GOT3 (cell line): ENCODE measurements at regions not wholly inside any gene's neighbourhood (a gene's known extent, or its start where the extent isn't known, plus 50 kb on each side); places are given as distances from the start of the nearest gene placed in this dataset.

Source experiments
- DNase-seq: peaks from one replicate; lab custom pipeline; 2025; ENCODE audit warnings: mixed read lengths; lab: John Stamatoyannopoulos, UW

DNA sequence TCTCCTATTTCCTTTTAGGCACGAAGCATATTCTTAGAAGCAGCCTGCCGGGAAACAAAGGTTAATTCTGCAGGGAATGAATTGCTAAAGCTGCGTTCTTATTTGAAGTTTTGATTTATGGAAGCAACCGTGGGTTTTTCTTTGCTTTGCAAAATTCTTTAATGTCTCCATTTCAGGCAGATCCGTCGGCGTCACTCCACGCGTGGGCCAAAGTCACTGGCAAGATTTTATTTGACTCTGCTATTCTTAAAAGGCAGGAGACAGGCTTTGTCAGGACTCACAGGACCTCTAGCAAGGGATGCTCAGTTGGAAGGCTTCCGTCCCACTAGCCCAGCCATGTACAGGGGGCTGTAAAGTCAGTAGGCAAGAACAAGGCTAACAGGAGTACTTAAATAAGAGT is 387.3 kb upstream of the XYLT1 start:
- DNase-seq, result no peak

DNA sequence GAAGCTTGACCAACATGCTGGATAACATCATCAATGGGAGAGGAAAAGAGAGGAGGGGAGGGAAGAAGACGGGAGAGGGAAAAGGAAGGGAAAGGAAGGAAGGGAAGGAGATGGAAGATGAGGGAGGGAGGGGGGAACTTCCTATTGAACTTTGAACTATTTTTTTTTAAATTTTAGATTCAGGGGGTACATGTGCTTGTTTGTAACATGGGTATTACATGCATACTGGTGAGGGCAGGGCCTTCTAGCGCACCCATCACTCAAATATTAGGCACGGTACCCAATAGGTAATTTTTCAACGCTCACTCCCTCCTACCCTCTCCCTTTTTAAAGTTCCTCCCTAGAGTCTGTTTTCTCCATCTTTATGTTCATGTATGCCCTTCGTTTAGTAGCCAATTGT is 383.2 kb upstream of the XYLT1 start:
- DNase-seq, result no peak

DNA sequence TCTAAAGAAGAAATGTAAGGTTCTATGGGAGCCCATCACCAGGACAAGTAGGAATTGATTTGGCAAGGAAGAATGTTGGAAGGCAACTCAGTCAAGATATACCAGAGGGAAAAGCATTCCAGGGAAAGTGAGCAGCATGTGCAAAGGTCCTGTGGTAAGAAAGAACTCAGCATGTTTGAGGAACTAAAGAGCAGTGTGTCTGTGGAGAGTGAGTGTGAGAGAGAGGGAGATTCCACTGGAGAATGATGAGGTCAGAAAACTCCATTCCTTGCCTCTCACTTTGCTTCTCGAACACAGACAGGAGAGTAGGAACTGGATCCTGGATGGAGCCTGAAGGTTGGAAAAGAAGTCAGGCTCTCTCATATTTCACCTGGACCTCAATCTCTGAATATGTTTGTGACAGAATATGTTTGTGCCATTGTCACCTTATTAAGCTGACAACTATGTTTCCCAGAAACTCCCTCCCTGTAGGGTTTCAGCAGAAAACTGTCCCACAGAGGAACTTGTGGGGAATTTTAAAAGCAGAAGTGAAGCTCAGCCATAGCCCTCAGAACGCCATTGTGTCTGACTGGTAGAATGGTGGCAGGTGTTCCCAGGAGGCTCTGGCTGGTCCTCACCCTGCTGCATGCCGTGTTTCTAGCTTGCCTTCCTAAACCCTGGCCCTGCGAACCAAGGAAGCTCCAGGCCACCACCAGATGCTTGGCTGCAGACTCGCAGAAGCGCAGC is 382.4 kb upstream of the XYLT1 start:
- DNase-seq, result no peak

DNA sequence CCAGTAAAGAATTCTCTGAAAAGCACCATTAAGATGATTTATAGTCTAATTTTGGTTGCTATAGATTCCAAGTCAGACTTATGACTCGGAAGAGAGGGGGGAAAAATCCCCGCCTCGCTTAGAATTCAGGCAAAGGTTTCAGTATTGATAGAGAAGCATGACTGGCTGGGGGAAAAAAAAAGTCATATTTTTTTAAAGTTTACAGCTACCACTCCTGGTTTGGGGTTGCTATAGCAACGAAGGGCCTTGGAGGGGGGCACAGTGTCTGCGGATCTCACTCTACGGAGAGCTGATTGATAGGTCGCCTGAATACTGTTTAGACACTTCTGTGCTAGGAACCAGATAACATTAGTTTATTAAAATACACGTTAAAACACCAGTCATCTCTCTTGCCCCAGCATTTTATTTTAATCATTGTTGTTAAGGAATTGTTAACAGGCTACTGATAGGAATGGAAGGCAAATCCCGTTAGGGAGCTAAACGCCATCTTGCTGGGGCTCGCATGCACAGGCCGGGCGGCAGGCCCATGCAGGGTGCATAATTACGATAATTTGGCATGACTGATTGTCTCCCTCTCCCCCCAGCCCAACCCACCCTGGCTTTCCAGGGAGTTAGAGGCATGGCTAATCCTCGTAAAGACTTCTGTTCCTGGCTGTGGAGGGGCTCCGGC is 380.0 kb upstream of the XYLT1 start:
- no peak for DNase-seq

- no peak for DNase-seq
These were observed 376.6 kb upstream of the XYLT1 start for GRCh38 chr16:17847234-17847795.

GRCh38 chr16:17846030-17846429 is 375.3 kb upstream of the XYLT1 start:
- no peak for DNase-seq

GRCh38 chr16:17845031-17845430 is 374.3 kb upstream of the XYLT1 start:
- no peak for DNase-seq

GRCh38 chr16:17843905-17844304 is 373.1 kb upstream of the XYLT1 start:
- DNase-seq, result no peak

GRCh38 chr16:17839907-17840306 is 369.1 kb upstream of the XYLT1 start:
- no peak for DNase-seq

GRCh38 chr16:17839272-17839671 is 368.5 kb upstream of the XYLT1 start:
- DNase-seq, result no peak

GRCh38 chr16:17836868-17837602 is 366.3 kb upstream of the XYLT1 start:
- peak; percentile 28 for DNase-seq

DNA sequence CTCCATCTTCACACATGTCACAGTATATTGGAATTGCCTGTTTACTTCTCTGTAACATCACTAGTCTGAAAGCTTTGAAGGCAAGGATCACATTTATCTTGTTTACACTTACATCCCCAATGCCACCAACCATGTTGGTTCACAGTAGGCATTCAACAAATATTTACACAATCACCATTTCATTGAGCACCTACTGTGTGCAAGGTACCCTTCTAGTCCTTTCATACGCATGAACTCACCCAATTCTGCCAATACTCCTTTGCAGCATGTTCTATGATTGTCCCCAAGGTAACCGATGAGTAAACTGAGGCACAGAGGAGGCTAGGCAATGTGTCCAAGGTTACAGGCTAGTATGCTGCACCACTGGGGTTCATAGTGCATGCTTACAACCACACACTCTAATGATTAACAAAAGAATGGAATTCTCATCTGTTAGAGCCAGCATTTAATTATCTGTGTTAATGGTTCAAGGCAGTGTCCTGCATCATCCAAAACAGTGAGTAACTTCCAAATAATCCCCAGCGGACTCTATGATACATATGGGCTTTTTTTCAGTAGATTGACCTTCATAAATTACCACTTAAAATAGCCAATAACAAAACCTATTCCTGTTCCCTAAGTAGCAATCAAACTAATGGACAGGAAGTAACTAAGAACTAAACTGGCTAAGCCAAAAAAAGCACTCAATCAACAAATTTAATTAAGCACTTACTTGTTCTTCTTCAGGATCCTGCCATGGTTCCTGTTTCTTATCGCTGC is 364.5 kb upstream of the XYLT1 start:
- DNase-seq, result no peak

DNA sequence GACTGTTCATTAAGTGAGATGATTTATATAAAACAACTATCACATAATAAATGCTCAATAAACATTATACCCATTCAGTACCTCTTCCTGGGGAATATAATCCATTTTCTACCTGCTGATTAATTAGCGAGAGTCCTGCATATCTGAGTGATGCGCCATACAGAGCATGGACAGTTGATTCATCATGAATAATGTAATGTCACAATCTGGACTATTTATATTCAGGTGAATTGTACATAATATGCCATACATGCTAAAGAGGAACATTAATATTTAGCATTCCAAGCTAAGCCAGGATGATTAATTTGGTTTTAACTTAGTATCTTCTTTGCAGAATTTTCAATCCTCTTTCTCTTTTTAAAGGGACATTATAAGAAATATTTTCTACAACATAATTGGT is 362.0 kb upstream of the XYLT1 start:
- no peak for DNase-seq

GRCh38 chr16:17831330-17831729 is 360.6 kb upstream of the XYLT1 start:
- no peak for DNase-seq

GRCh38 chr16:17830651-17831050 is 359.9 kb upstream of the XYLT1 start:
- no peak for DNase-seq

- no peak for DNase-seq
These were observed 359.1 kb upstream of the XYLT1 start for GRCh38 chr16:17829811-17830210.

- no peak for DNase-seq
These were observed 357.3 kb upstream of the XYLT1 start for GRCh38 chr16:17828012-17828411.

- no peak for DNase-seq
These were observed 356.6 kb upstream of the XYLT1 start for GRCh38 chr16:17827313-17827712.

DNA sequence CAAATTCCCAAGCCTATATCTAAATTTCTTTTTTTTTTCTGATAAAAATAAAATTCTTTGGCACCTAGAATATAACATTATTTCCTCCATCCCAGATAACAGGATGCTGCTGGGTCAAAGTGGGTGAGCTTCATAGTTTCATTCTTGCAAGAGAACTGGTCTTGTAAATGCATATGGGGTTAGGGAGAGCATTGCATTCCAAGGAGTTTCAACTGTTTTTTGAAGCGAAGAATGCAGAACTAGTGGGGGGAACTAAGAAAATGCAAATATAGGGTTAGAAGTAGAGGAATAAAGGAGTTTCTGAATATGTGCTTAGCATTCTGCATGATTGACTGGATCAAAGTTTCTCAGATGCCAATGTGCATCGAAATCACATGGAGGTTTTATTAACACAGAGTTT is 347.2 kb upstream of the XYLT1 start:
- DNase-seq, result no peak

DNA sequence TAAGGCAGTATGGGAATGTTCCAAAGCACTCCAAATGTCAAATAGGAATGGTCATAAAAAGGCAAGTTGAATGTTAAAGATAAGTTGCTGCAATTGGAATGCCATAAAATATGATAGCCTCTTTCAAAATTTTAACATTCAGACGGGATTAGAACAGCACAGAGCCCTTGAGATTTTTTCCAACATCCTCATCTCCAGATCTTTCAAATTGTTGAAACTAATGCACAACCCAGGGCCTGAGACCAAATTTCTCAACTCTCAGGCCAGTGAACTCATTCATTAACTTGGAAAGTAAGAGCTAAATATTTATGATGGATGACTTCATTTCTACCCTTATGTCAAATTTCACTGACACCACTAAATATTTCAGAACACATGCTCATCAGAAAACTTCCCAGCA is 346.5 kb upstream of the XYLT1 start:
- no peak for DNase-seq

DNA sequence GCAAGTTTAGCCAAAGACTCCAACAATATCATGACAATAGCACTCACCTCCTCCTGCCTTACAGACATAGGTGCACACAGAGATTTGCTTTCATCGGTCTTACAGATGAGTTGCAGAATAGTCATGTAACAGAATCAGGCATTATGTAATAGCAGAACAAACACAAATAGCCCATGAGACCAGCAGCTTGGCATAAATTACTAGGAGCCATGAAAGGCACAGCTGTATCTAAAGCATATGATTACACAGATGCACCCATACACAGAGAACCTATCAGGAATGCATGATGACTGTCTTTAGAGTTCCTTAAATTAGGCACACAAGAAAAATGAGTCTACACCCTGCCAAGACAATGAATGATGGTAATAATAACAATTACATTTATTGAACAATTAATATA is 342.0 kb upstream of the XYLT1 start:
- DNase-seq, result no peak

GRCh38 chr16:17804857-17805256 is 334.1 kb upstream of the XYLT1 start:
- DNase-seq, result no peak
